ENCODE measurements at regions not wholly inside any gene's neighbourhood (a gene's known extent, or its start where the extent isn't known, plus 50 kb on each side); places are given as distances from the start of the nearest gene placed in this dataset.
A peak's percentile ranks its signal among the peaks of the same experiment; 100 is the strongest.

- Histone ChIP-seq H4K8ac (ENCODE audit: extremely low read depth, insufficient read depth, low read length) (no peak overlapping the region), H2AFZ (ENCODE audit: low read length) (no peak overlapping the region), H3K4me2 (ENCODE audit: insufficient read depth in 1 of 2, low read depth in 2 of 2, low read length in 2 of 2) (peak overlapping the region; percentile 70 to 86), H3K9ac (replicated peaks in 1 of 4; ENCODE audit: extremely low read depth in 1 of 4, low read depth in 3 of 4, low read length in 3 of 4) (no peak overlapping the region), H3K27ac (ENCODE audit: low read depth, low read length) (no peak overlapping the region), H3K4me3 (ENCODE audit: extremely low read depth in 1 of 4, insufficient read depth in 2 of 4, low read depth in 3 of 4, low read length in 4 of 4) (peak overlapping the region; percentile 8 to 60 (median 32); a peak in 5 of 8 replicates), H3K79me1 (ENCODE audit: low read depth, low read length) (no peaks in the 10 kb centered on the region), H3K36me3 (ENCODE audit: control insufficient read depth in 2 of 4, insufficient read depth in 4 of 4, low read length in 3 of 4) (no peaks in the 10 kb centered on the region), H4K5ac (ENCODE audit: insufficient read length, low read depth, low read length) (no peak overlapping the region), H3K4me1 (replicated peaks in 1 of 4; ENCODE audit: control insufficient read depth in 3 of 4, insufficient read depth in 4 of 4, low read length in 3 of 4) (peaks cover 7 to 20% (median 9%) of the 10 kb centered on the region in 4 experiments; a peak in 6 of 7 replicates), H3K23me2 (ENCODE audit: low read depth, low read length) (peaks cover 6% of the 10 kb centered on the region), H2BK120ac (replicated peaks; ENCODE audit: low read depth, low read length) (no peak overlapping the region), H2BK20ac (ENCODE audit: low read length) (no peak overlapping the region), H3K14ac (ENCODE audit: insufficient read length) (no peak overlapping the region), H4K91ac (replicated peaks; ENCODE audit: insufficient read length, low read length) (no peak overlapping the region), H2BK5ac (ENCODE audit: low read depth, low read length) (no peak overlapping the region), H2AK5ac (ENCODE audit: low read depth, low read length) (no peak overlapping the region), H3K4ac (replicated peaks; ENCODE audit: insufficient read length, low read depth, low read length) (no peak overlapping the region), H3K79me2 (ENCODE audit: control insufficient read depth in 1 of 2, insufficient read depth in 2 of 2, low read length in 2 of 2) (no peaks in the 10 kb centered on the region), H3K9me3 (ENCODE audit: insufficient read depth in 2 of 2, low read depth in 1 of 2, low read length in 1 of 2) (no peaks in the 10 kb centered on the region), H3K27me3 (replicated peaks in 1 of 4; ENCODE audit: control insufficient read depth in 3 of 4, extremely low read depth in 1 of 4, insufficient read depth in 3 of 4, low read length in 3 of 4) (peaks cover 14 to 65% (median 34%) of the 10 kb centered on the region in 4 experiments), H3K18ac (ENCODE audit: extremely low read depth, low read length) (no peak overlapping the region), H4K20me1 (replicated peaks in 1 of 2; ENCODE audit: control insufficient read depth in 1 of 2, insufficient read depth in 2 of 2, low read length in 2 of 2) (peaks cover 0 to 3% of the 10 kb centered on the region in 2 experiments), H3K56ac (replicated peaks; ENCODE audit: insufficient read length, low read depth, low read length) (no peak overlapping the region), H2BK12ac (ENCODE audit: low read depth, low read length) (no peak overlapping the region), H3K23ac (ENCODE audit: insufficient read length) (no peak overlapping the region), H2BK15ac (ENCODE audit: low read length) (no peak overlapping the region)
- CTCF ChIA-PET (ENCODE audit: partially characterized antibody): interaction anchor here (0.5 to 2.7 kb wide), 15 partner anchors 10 to 878 kb away, joined by 3 to 22 read pairs (median 3); no protein-coding TSS in a partner anchor
- POLR2A ChIA-PET (ENCODE audit: partially characterized antibody): interaction anchor here (0.6 to 2.2 kb wide), 5 partner anchors 10 to 271 kb away, joined by 3 to 8 read pairs (median 4); no protein-coding TSS in a partner anchor
- DNase-seq (ENCODE audit: low read depth in 1 of 2, low spot score in 2 of 2): peak in 1 of 2 experiments; percentile 83
- 1% methylated on average over 31 of the region's 32 CpGs; no CpG with 5 or more reads in 1 of the 2 experiments for WGBS, 2 experiments (ENCODE audit: extremely low coverage in 1 of 2, insufficient coverage in 1 of 2, insufficient read length in 1 of 2, insufficient replicate concordance in 2 of 2, low coverage in 1 of 2, low lambda C conversion rate in 2 of 2, missing lambda C conversion rate in 1 of 2)
- peak; percentile 77 for FAIRE-seq
- peak; percentile 21 for TF ChIP-seq ASH2L (IDR thresholded peaks at IDR 0.05; ENCODE audit: low read length)
- TF ChIP-seq RBBP5 (IDR thresholded peaks at IDR 0.05; ENCODE audit: borderline replicate concordance, low read depth, low read length): 0 out of 2 replicates have a peak, but pooled peaks have one; percentile 32
- TF ChIP-seq CEBPB (IDR thresholded peaks at IDR 0.05; ENCODE audit: low read depth, low read length): no peak
- TF ChIP-seq SUZ12 (IDR thresholded peaks at IDR 0.05; ENCODE audit: low read length): peak; percentile 66; the same call in 1 of the 2 replicates
- 0 out of 2 replicates have a peak, but pooled peaks have one; percentile 9 for TF ChIP-seq E2F6 (IDR thresholded peaks at IDR 0.05)
- no peak for TF ChIP-seq USF2 (IDR thresholded peaks at IDR 0.05; ENCODE audit: low read length)
- TF ChIP-seq BCL11A (IDR thresholded peaks at IDR 0.05; ENCODE audit: low read depth in 2 of 2, low read length in 2 of 2): no peak
- no peak for TF ChIP-seq YY1 (IDR thresholded peaks at IDR 0.05; ENCODE audit: low read depth, low read length)
- TF ChIP-seq CBX5 (IDR thresholded peaks at IDR 0.05; ENCODE audit: low read depth, low read length): no peak
- TF ChIP-seq HDAC2 (IDR thresholded peaks at IDR 0.05; ENCODE audit: borderline replicate concordance in 1 of 2, low read depth in 2 of 2, low read length in 2 of 2): peak in 1 of 2 experiments; percentile 30; a peak in 1 of 4 replicates
These were observed 223.3 kb downstream of the MEF2C start for GRCh38 chr5:88659529-88660263.
